ENCODE measurements at regions not wholly inside any gene's neighbourhood (a gene's known extent, or its start where the extent isn't known, plus 50 kb on each side); places are given as distances from the start of the nearest gene placed in this dataset.

- H3K4me3 ChIP-seq: no peak overlapping the region
- no peaks in the 10 kb centered on the region for H3K79me2 ChIP-seq (ENCODE audit: low read depth)
- Mint-ChIP-seq H3K4me3 (no peak overlapping the region), H3K9me3 (no peaks in the 10 kb centered on the region), H3K27me3 (ENCODE audit: insufficient read depth, low read depth) (peaks cover 6% of the 10 kb centered on the region), H3K36me3 (no peaks in the 10 kb centered on the region), H3K4me1 (peaks cover 2% of the 10 kb centered on the region), H3K27ac (no peak overlapping the region)
- no peaks in the 10 kb centered on the region for H3K4me1 ChIP-seq
- H3K27me3 ChIP-seq: no peaks in the 10 kb centered on the region
- H3K36me3 ChIP-seq: no peaks in the 10 kb centered on the region
- H3K9me3 ChIP-seq (ENCODE audit: low read depth): no peaks in the 10 kb centered on the region
- H3K9ac ChIP-seq: no peak overlapping the region
- no peak overlapping the region for H2AFZ ChIP-seq (replicated peaks)
- H3F3A ChIP-seq (ENCODE audit: low read depth): no peaks in the 10 kb centered on the region
- H3K27ac ChIP-seq: no peak overlapping the region
- H4K20me1 ChIP-seq (ENCODE audit: low read depth): no peaks in the 10 kb centered on the region
- H3K4me2 ChIP-seq: no peak overlapping the region
- TF ChIP-seq EZH2phosphoT487 (IDR thresholded peaks at IDR 0.05) (no peak), EZH2 (IDR thresholded peaks at IDR 0.05) (no peak)
- DNase-seq (ENCODE audit: low spot score): no peak
Measured at GRCh38 chr7:35550831-35551230, 144.1 kb downstream of the HERPUD2 start.

DNA sequence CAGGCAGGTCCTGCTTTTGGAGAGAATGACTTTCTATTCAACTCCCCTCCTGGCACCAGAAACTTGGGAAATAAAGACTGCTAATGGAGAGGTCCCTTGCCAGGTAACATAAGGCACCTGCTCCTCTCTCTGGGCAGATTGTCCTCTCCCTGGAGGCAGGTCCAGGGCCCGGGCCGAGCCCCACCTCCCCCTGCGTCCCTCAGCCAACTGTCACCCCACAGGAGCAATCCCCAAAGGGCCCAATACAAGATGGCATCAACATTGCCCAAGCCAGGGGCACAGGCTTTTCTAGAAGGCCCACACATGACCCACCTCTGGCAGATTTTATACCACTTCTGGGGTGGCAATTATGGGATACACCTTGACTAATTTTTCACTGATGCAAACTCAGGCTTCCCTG lies 145.2 kb downstream of the HERPUD2 start:
- Histone ChIP-seq H3K9ac (no peak overlapping the region), H3K9me3 (ENCODE audit: low read depth) (no peaks in the 10 kb centered on the region), H3K4me3 (no peak overlapping the region), H3K4me1 (no peaks in the 10 kb centered on the region), H2AFZ (replicated peaks) (no peak overlapping the region), H3K36me3 (no peaks in the 10 kb centered on the region), H3F3A (ENCODE audit: low read depth) (no peaks in the 10 kb centered on the region), H3K4me2 (no peak overlapping the region), H3K27me3 (no peaks in the 10 kb centered on the region), H3K27ac (no peak overlapping the region), H4K20me1 (ENCODE audit: low read depth) (no peaks in the 10 kb centered on the region), H3K79me2 (ENCODE audit: low read depth) (no peaks in the 10 kb centered on the region)
- no peak for DNase-seq (ENCODE audit: low spot score)
- Mint-ChIP-seq H3K9me3 (no peaks in the 10 kb centered on the region), H3K27me3 (ENCODE audit: insufficient read depth, low read depth) (peaks cover 2% of the 10 kb centered on the region), H3K27ac (no peak overlapping the region), H3K4me1 (peaks cover 2% of the 10 kb centered on the region), H3K36me3 (no peaks in the 10 kb centered on the region), H3K4me3 (no peak overlapping the region)
- TF ChIP-seq EZH2phosphoT487 (IDR thresholded peaks at IDR 0.05): no peak
- TF ChIP-seq EZH2 (IDR thresholded peaks at IDR 0.05): no peak
- TF ChIP-seq, protein P1, sequence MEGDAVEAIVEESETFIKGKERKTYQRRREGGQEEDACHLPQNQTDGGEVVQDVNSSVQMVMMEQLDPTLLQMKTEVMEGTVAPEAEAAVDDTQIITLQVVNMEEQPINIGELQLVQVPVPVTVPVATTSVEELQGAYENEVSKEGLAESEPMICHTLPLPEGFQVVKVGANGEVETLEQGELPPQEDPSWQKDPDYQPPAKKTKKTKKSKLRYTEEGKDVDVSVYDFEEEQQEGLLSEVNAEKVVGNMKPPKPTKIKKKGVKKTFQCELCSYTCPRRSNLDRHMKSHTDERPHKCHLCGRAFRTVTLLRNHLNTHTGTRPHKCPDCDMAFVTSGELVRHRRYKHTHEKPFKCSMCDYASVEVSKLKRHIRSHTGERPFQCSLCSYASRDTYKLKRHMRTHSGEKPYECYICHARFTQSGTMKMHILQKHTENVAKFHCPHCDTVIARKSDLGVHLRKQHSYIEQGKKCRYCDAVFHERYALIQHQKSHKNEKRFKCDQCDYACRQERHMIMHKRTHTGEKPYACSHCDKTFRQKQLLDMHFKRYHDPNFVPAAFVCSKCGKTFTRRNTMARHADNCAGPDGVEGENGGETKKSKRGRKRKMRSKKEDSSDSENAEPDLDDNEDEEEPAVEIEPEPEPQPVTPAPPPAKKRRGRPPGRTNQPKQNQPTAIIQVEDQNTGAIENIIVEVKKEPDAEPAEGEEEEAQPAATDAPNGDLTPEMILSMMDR (IDR thresholded peaks at IDR 0.05): no peak

DNA sequence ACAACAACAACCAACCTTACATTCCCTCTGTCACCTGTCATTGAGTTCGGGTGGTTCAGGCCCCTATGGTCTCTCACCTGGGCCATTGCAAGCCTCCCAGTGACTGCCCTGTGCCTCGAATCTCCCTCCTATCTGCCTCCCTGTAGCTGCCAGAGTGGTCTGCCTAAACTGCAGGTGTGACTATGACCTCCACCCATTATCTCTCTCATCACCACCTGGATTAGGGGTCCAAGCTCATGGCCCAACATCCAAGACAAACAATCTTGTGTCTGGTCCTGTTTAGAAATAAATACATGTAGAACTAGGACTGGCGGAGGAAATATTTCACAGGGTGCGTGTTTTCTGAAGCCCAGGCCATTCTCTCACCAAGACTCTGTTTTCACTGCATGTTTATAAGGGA lies 146.6 kb downstream of the HERPUD2 start:
- no peaks in the 10 kb centered on the region for H3K27me3 ChIP-seq

More for the DNA sequence above, 146.6 kb downstream of the HERPUD2 start:
- no peak for TF ChIP-seq EZH2 (IDR thresholded peaks at IDR 0.05)
- TF ChIP-seq, protein P1 (IDR thresholded peaks at IDR 0.05): no peak
- no peak for TF ChIP-seq EZH2phosphoT487 (IDR thresholded peaks at IDR 0.05)
- Histone ChIP-seq H3K27ac (no peak overlapping the region), H3K4me1 (no peaks in the 10 kb centered on the region), H3K4me3 (no peak overlapping the region), H3K9ac (no peak overlapping the region), H3K4me2 (no peak overlapping the region), H3K36me3 (no peaks in the 10 kb centered on the region), H3F3A (ENCODE audit: low read depth) (no peaks in the 10 kb centered on the region), H4K20me1 (ENCODE audit: low read depth) (no peaks in the 10 kb centered on the region), H3K79me2 (ENCODE audit: low read depth) (no peaks in the 10 kb centered on the region), H2AFZ (replicated peaks) (no peak overlapping the region), H3K9me3 (ENCODE audit: low read depth) (no peaks in the 10 kb centered on the region)
- no peaks in the 10 kb centered on the region for H3K9me3 Mint-ChIP-seq
- no peak overlapping the region for H3K4me3 Mint-ChIP-seq
- peaks cover 2% of the 10 kb centered on the region for H3K4me1 Mint-ChIP-seq
- DNase-seq (ENCODE audit: low spot score): no peak
- no peaks in the 10 kb centered on the region for H3K36me3 Mint-ChIP-seq
- no peak overlapping the region for H3K27ac Mint-ChIP-seq
- peaks cover 4% of the 10 kb centered on the region for H3K27me3 Mint-ChIP-seq (ENCODE audit: insufficient read depth, low read depth)

Data from neural progenitor cell (in vitro differentiated cells).